Central memory CD8-positive, alpha-beta T cell (primary cell): ENCODE measurements at regions not wholly inside any gene's neighbourhood (a gene's known extent, or its start where the extent isn't known, plus 50 kb on each side); places are given as distances from the start of the nearest gene placed in this dataset.
"Not testable (repeated sequence)": the region's sequence is repeated elsewhere in the genome, so short reads cannot be mapped to it uniquely, and the experiment has no call there.

Source experiments
- ATAC-seq: fragments of 150-1000 bp; cut with Tn5 transposase; replicated peaks from 2 replicates; pipeline ENCODE4 v1.10.0; 2022; ENCODE audit warnings: mild to moderate bottlenecking, moderate FRiP score, moderate number of reproducible peaks; ENCODE audit not compliant: poor library complexity, severe bottlenecking; ENCODE audit errors: extremely low read depth
- DNase-seq, 2 donors: peaks; one replicate each; pipeline ENCODE4 v3.0.0; 2021; ENCODE audit warnings: low spot score in 2 of 2
- H3K27ac Mint-ChIP-seq: one replicate; pipeline ENCODE4 v1.8.0; 2022; ENCODE audit warnings: low read depth, mild to moderate bottlenecking, moderate library complexity, mixed read lengths
- H3K27me3 Mint-ChIP-seq: one replicate; pipeline ENCODE4 v1.8.0; 2022; ENCODE audit warnings: mixed read lengths
- H3K36me3 Mint-ChIP-seq: one replicate; pipeline ENCODE4 v1.8.0; 2022; ENCODE audit warnings: mild to moderate bottlenecking, moderate library complexity, mixed read lengths; ENCODE audit not compliant: insufficient read depth
- H3K4me1 Mint-ChIP-seq: one replicate; pipeline ENCODE4 v1.8.0; 2022; ENCODE audit warnings: mixed read lengths
- H3K4me3 Mint-ChIP-seq: one replicate; pipeline ENCODE4 v1.8.0; 2022; ENCODE audit warnings: mild to moderate bottlenecking, moderate library complexity, mixed read lengths
- H3K9me3 Mint-ChIP-seq: one replicate; pipeline ENCODE4 v1.8.0; 2022; ENCODE audit warnings: mixed read lengths

- not testable (repeated sequence) for DNase-seq, H3K4me1 Mint-ChIP-seq, H3K27ac Mint-ChIP-seq, H3K9me3 Mint-ChIP-seq, H3K36me3 Mint-ChIP-seq, ATAC-seq, H3K4me3 Mint-ChIP-seq
- H3K27me3 Mint-ChIP-seq = peaks cover 55% of the 10 kb centered on the region
Measured at GRCh38 chr14:106674093-106674492, 1147.7 kb downstream of the TMEM121 start.

- H3K27me3 Mint-ChIP-seq = peaks cover 57% of the 10 kb centered on the region
- ATAC-seq, H3K9me3 Mint-ChIP-seq, H3K36me3 Mint-ChIP-seq, H3K4me1 Mint-ChIP-seq, H3K27ac Mint-ChIP-seq, H3K4me3 Mint-ChIP-seq: not testable (repeated sequence)
- DNase-seq = peak in 1 of 2 donors; percentile 45
Measured at GRCh38 chr14:106674509-106675125, 1148.2 kb downstream of the TMEM121 start.

DNA sequence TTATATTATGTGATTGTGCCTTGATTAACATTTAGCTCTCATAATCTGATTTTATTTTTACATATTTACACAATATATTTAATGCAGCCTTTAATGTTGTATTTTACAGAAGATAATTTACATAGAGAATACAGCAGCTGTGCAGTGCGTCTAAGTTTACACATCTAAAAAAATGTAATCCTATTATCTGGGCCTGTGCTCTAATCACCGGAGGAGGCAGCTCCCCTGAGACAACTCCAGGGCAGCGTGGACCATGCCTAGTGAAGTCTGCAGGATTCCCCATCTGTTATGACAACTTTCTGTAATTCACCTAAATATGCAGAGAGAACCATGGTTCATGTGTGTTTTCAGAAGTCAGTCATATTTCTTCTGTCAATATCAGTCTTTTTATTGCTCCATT, 1149.3 kb downstream of the TMEM121 start:
- H3K9me3 Mint-ChIP-seq, H3K36me3 Mint-ChIP-seq, H3K27ac Mint-ChIP-seq, DNase-seq, H3K4me1 Mint-ChIP-seq, ATAC-seq, H3K4me3 Mint-ChIP-seq: not testable (repeated sequence)
- H3K27me3 Mint-ChIP-seq = peaks cover 61% of the 10 kb centered on the region

- no peak for DNase-seq
- no peak overlapping the region for H3K27ac Mint-ChIP-seq
Measured at GRCh38 chr14:106679776-106680175, 1153.4 kb downstream of the TMEM121 start.

DNA sequence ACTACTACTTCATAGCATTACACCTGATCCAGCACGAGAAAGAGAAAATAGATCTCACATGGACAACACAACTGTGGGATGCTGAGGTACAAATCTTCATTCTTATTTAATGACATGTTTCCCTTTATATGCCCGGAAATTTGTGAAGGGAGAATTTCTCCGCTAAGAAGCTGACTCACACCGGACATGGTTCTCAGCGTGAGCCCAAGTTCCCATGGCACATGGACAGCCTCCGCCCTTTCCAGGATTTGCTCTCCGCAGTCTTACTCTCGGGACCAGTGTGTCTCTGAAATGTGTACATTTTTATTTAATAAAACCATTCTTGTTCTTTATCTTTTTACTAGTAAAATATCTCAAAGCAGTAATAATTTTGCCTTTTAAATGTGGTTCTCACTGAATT, 1154.8 kb downstream of the TMEM121 start:
- Mint-ChIP-seq H3K4me1 (no peaks in the 10 kb centered on the region), H3K27ac (no peak overlapping the region), H3K4me3 (no peak overlapping the region), H3K36me3 (no peaks in the 10 kb centered on the region), H3K27me3 (peaks cover 70% of the 10 kb centered on the region), H3K9me3 (no peaks in the 10 kb centered on the region)
- ATAC-seq (no peak), DNase-seq (no peak)

More at GRCh38 chr14:106679776-106680175, 1153.4 kb downstream of the TMEM121 start:
- no peak overlapping the region for H3K4me3 Mint-ChIP-seq
- no peaks in the 10 kb centered on the region for H3K4me1 Mint-ChIP-seq
- peaks cover 56% of the 10 kb centered on the region for H3K27me3 Mint-ChIP-seq
- no peaks in the 10 kb centered on the region for H3K9me3 Mint-ChIP-seq
- no peaks in the 10 kb centered on the region for H3K36me3 Mint-ChIP-seq
- ATAC-seq = no peak

DNA sequence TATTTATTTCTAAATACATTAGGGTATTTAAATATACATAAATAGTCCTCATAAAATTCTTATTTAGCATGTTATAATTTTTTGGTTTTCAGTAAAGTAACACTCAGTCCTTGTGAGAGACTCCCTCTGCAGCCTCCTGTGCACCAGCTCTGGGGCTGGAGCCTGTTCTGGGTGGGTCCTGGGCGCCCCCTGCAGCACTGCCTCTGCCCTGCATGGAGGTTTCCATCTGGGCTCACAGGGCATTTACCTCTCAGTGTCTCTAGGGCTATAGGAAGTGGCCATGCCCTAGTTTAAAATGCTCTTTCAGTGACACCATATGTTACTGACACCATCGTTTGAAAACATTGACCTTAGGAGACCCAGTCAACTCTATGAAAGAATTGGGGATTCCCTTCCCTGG, 1155.2 kb downstream of the TMEM121 start:
- H3K4me1 Mint-ChIP-seq = no peaks in the 10 kb centered on the region
- no peak overlapping the region for H3K27ac Mint-ChIP-seq
- no peak overlapping the region for H3K4me3 Mint-ChIP-seq
- ATAC-seq = peak; percentile 78
- H3K27me3 Mint-ChIP-seq = peaks cover 71% of the 10 kb centered on the region
- H3K36me3 Mint-ChIP-seq = no peaks in the 10 kb centered on the region
- no peak for DNase-seq
- no peaks in the 10 kb centered on the region for H3K9me3 Mint-ChIP-seq

GRCh38 chr14:106683631-106684030, 1157.2 kb downstream of the TMEM121 start:
- no peak overlapping the region for H3K27ac Mint-ChIP-seq
- no peak overlapping the region for H3K4me3 Mint-ChIP-seq
- H3K36me3 Mint-ChIP-seq = no peaks in the 10 kb centered on the region
- no peak for ATAC-seq
- DNase-seq = no peak
- no peaks in the 10 kb centered on the region for H3K9me3 Mint-ChIP-seq
- no peaks in the 10 kb centered on the region for H3K4me1 Mint-ChIP-seq
- peaks cover 56% of the 10 kb centered on the region for H3K27me3 Mint-ChIP-seq

DNA sequence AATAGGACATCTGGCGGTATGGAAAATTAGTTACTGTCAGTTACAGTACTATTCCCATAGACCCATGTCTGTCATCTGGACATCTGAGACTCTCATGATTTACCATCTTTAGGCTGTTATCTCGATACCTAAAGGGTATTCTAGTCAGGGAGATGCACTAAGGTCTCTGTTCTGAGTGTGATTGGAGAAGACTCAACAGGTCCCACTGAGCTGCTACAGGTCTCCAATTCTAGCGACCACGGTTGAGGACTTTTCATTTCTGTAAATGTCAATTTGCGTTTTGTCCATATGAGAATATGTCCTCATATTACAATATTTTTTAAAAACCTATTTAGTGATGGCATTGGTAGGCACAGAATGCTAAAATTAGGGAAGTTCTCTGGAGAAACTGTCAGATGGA, 1160.2 kb downstream of the TMEM121 start:
- peaks cover 33% of the 10 kb centered on the region for H3K27me3 Mint-ChIP-seq
- H3K27ac Mint-ChIP-seq = no peak overlapping the region
- no peak overlapping the region for H3K4me3 Mint-ChIP-seq
- no peak for ATAC-seq
- peaks cover 6% of the 10 kb centered on the region for H3K4me1 Mint-ChIP-seq
- DNase-seq = no peak
- no peaks in the 10 kb centered on the region for H3K36me3 Mint-ChIP-seq
- H3K9me3 Mint-ChIP-seq = no peaks in the 10 kb centered on the region

- Mint-ChIP-seq H3K4me3 (no peak overlapping the region), H3K27ac (no peak overlapping the region), H3K27me3 (peaks cover 9% of the 10 kb centered on the region), H3K4me1 (peaks cover 11% of the 10 kb centered on the region), H3K36me3 (peaks cover 3% of the 10 kb centered on the region), H3K9me3 (no peaks in the 10 kb centered on the region)
- ATAC-seq = no peak
- no peak for DNase-seq
Measured at GRCh38 chr14:106690333-106690891, 1164.0 kb downstream of the TMEM121 start.

- Mint-ChIP-seq H3K4me1 (peaks cover 12% of the 10 kb centered on the region), H3K9me3 (no peaks in the 10 kb centered on the region), H3K36me3 (peaks cover 3% of the 10 kb centered on the region), H3K27ac (no peak overlapping the region), H3K27me3 (no peaks in the 10 kb centered on the region), H3K4me3 (no peak overlapping the region)
- ATAC-seq (no peak), DNase-seq (peak; percentile 37 to 47)
Measured at GRCh38 chr14:106691601-106692291, 1165.4 kb downstream of the TMEM121 start.

- peaks cover 26% of the 10 kb centered on the region for H3K4me1 Mint-ChIP-seq
- ATAC-seq (peak; percentile 66), DNase-seq (peak; percentile 47 to 62)
- H3K9me3 Mint-ChIP-seq = no peaks in the 10 kb centered on the region
- H3K27ac Mint-ChIP-seq = no peak overlapping the region
- no peaks in the 10 kb centered on the region for H3K27me3 Mint-ChIP-seq
- H3K36me3 Mint-ChIP-seq = peaks cover 3% of the 10 kb centered on the region
- peak overlapping the region; percentile 57 for H3K4me3 Mint-ChIP-seq
Measured at GRCh38 chr14:106694638-106695393, 1168.4 kb downstream of the TMEM121 start.

DNA sequence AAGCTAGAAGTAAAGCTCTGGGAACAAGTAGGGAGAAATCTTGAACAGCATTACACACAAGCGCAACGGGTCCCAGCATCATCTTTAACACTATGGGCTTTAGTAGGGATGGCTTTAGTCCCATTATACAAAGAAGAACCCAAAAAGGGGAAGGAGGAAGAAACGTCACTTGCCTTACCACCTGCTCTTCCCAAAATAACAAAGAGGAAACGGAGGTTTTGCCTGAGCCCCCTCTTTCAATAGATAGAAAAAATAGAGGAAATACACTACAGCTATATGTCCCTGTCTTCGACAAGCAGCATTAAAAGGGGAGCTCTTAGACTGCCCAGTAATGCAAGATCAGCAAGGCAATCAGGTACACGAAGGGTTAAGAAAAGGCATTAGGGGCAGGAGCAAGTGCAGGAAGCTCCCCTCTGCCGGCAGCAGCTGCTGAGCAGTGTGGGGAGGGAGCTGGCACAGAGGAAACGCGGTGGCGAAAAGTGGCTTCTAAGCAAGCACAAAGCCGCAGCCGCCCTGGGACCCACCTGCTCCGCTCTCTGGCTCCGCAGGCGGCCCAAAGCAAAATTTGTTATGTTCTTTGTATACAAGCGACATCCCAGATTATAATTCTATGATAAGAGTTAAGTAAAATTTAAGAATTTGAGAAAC, 1172.4 kb downstream of the TMEM121 start:
- DNase-seq = peak in 1 of 2 donors; percentile 30
- not testable (repeated sequence) for H3K27me3 Mint-ChIP-seq, H3K36me3 Mint-ChIP-seq, H3K9me3 Mint-ChIP-seq
- H3K4me1 Mint-ChIP-seq = peaks cover 25% of the 10 kb centered on the region
- ATAC-seq = peak; percentile 92
- peak overlapping the region; percentile 44 for H3K27ac Mint-ChIP-seq
- peak overlapping the region; percentile 48 for H3K4me3 Mint-ChIP-seq
